Midbrain (tissue), 1 donor: ENCODE measurements at regions not wholly inside any gene's neighbourhood (a gene's known extent, or its start where the extent isn't known, plus 50 kb on each side); places are given as distances from the start of the nearest gene placed in this dataset.

Experiments used
- DNase-seq: peaks from one replicate; lab custom pipeline; 2025; lab: John Stamatoyannopoulos, UW

- DNase-seq = no peak
These were observed 102.6 kb upstream of the HDGFL1 start for GRCh38 chr6:22466665-22467245.

GRCh38 chr6:22467645-22468044 lies 101.7 kb upstream of the HDGFL1 start:
- no peak for DNase-seq

- DNase-seq = no peak
These were observed 101.0 kb upstream of the HDGFL1 start for GRCh38 chr6:22468256-22468965.

GRCh38 chr6:22470454-22471131 lies 98.8 kb upstream of the HDGFL1 start:
- DNase-seq = no peak

GRCh38 chr6:22471132-22471690 lies 98.2 kb upstream of the HDGFL1 start:
- no peak for DNase-seq

GRCh38 chr6:22471746-22472145 lies 97.6 kb upstream of the HDGFL1 start:
- no peak for DNase-seq

- no peak for DNase-seq
These were observed 95.2 kb upstream of the HDGFL1 start for GRCh38 chr6:22473991-22474682.

- no peak for DNase-seq
These were observed 92.5 kb upstream of the HDGFL1 start for GRCh38 chr6:22476811-22477390.

DNA sequence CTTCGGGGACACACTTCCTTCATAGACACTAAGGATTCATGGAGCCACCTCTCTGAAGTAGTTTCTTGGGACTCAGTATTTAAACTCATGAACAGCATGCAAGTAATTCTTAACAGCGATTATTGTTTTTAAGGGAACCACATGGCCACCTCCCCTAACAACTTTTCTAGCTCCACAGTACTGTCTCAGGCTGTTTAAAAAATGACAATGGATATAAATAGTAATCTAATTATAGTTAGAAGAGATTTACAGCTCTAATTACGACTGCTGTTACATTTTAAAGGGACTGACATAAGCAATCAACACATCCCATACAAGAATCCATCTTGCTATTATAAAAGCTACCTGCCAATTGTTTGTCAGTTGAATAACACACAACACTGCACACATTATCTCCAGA lies 72.1 kb upstream of the HDGFL1 start:
- DNase-seq = no peak

- no peak for DNase-seq
These were observed 69.6 kb upstream of the HDGFL1 start for GRCh38 chr6:22499815-22500214.

DNA sequence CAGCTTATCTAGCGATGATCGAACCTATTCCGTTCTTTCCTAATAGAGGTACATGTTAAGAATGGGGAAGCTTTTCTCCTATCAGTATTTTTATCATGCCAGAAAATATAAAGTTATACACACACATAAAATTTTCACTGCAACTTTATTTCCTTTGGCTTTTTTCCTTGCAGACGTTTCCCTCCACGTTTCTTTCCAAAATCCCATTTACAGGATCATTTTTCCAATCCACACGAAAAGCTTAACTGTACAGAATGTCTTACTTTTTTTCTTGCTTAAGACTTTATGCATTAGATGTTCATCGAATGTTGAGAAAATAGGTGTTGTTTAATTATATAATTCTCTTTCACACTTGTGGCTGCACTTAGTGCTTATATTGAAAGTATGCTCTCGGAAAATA lies 62.9 kb upstream of the HDGFL1 start:
- DNase-seq = no peak

- DNase-seq = no peak
These were observed 56.5 kb upstream of the HDGFL1 start for GRCh38 chr6:22512686-22513427.

DNA sequence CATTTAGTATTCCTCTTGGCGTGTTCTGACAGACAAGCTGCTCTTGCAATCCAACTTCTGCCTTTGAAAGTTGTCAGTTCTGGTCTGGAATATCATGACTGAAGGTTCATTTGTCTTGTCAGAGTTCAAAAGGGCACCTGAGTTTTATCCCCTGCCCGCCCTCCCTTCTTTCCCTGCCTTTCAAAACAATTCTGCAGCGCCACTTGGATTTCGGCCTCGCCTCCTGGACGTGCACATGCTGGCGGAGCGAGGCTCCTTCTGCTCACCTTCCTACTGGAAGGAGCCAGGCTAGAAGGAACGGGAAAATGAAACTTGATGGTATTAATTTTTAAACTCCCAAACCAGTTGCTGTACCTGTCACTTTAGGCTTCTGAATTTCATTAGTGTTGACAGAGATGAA lies 55.7 kb upstream of the HDGFL1 start:
- no peak for DNase-seq

GRCh38 chr6:22519237-22519636 lies 50.1 kb upstream of the HDGFL1 start:
- DNase-seq = no peak
